Esophagus squamous epithelium (tissue), 5 donors: ENCODE measurements at regions not wholly inside any gene's neighbourhood (a gene's known extent, or its start where the extent isn't known, plus 50 kb on each side); places are given as distances from the start of the nearest gene placed in this dataset.

Source experiments
- DNase-seq: peaks from one replicate; lab custom pipeline; 2025; lab: John Stamatoyannopoulos, UW
- H3K27ac ChIP-seq, 4 donors: fragments of 200-600 bp; sonication (generic); one replicate each; pipeline ENCODE4 v1.5.1; 2016 to 2019; ENCODE audit warnings: mild to moderate bottlenecking in 1 of 4
- H3K27me3 ChIP-seq, 4 donors: fragments of 200-600 bp; sonication (generic); 1 replicate in 3 of 4; 2 replicates in 1 of 4; pipeline versions ENCODE4 v1.5.1 to v1.6.0; 2017 to 2021; ENCODE audit warnings: antibody characterized with exemption in 1 of 4
- H3K36me3 ChIP-seq, 3 donors: fragments of 200-600 bp; sonication (generic); one replicate each; pipeline ENCODE4 v1.5.1; 2016 to 2019
- H3K4me1 ChIP-seq, 3 donors: fragments of 200-600 bp; sonication (generic); one replicate each; pipeline ENCODE4 v1.5.1; 2017 to 2019
- H3K4me3 ChIP-seq, 4 donors: fragments of 200-600 bp; sonication (generic); 1 replicate in 3 of 4; 2 replicates in 1 of 4; pipeline ENCODE4 v1.5.1; 2016 to 2019; ENCODE audit warnings: mild to moderate bottlenecking in 2 of 4, moderate library complexity in 1 of 4
- H3K9me3 ChIP-seq, 3 donors: fragments of 200-600 bp; sonication (generic); one replicate each; pipeline ENCODE4 v1.5.1; 2016 to 2019
- CTCF ChIP-seq, 6 experiments: fragments of 450-650 bp in 4 of 6; fragments of 200-600 bp in 2 of 6; sonication (generic) in 2 of 6; IDR thresholded peaks; one replicate each; pipeline ENCODE4 v1.5.1; 2016 to 2019; ENCODE audit warnings: antibody characterized with exemption in 6 of 6, mild to moderate bottlenecking in 4 of 6, moderate library complexity in 4 of 6
- POLR2A ChIP-seq, 4 donors: fragments of 450-650 bp; IDR thresholded peaks; one replicate each; pipeline ENCODE4 v1.6.1; 2017; ENCODE audit warnings: antibody characterized with exemption in 4 of 4, mild to moderate bottlenecking in 4 of 4, moderate library complexity in 3 of 4
- WGBS, 2 donors: methylation state at CpG; one replicate each; pipeline ENCODE4 v1.1.5; 2018; 5-methylcytosine and 5-hydroxymethylcytosine counted together
- intact Hi-C: fragments of 100-400 bp; cut with DNase I; formaldehyde crosslinking; loops from one replicate; pipeline ENCODE4 v1.15.0; 2022
- donor health status: DM: yes; HTN: yes; CAD: no.

- 82% methylated on average over 2 of the region's 6 CpGs; no CpG with 5 or more reads in 1 of the 2 donors for WGBS, 2 donors
- intact Hi-C loops, result no loop called here
- H3K36me3 ChIP-seq, result peaks cover 26 to 69% (median 38%) of the 10 kb centered on the region in 3 donors
- no peaks in the 10 kb centered on the region for H3K9me3 ChIP-seq
- no peak for DNase-seq
- no peak overlapping the region for H3K4me3 ChIP-seq
- no peak for TF ChIP-seq POLR2A (IDR thresholded peaks at IDR 0.05)
- TF ChIP-seq CTCF (IDR thresholded peaks at IDR 0.05), result no peak
- H3K4me1 ChIP-seq, result peaks cover 8 to 20% (median 9%) of the 10 kb centered on the region in 3 donors
- no peak overlapping the region for H3K27ac ChIP-seq
- H3K27me3 ChIP-seq, result no peaks in the 10 kb centered on the region
Measured at GRCh38 chr3:127033171-127033570, 50.3 kb downstream of the PLXNA1 start.

GRCh38 chr3:127033786-127034185 lies 50.9 kb downstream of the PLXNA1 start:
- Histone ChIP-seq H3K4me3 (no peak overlapping the region), H3K9me3 (no peaks in the 10 kb centered on the region), H3K4me1 (peaks cover 8 to 20% (median 9%) of the 10 kb centered on the region in 3 donors), H3K36me3 (peaks cover 26 to 62% (median 38%) of the 10 kb centered on the region in 3 donors), H3K27me3 (no peaks in the 10 kb centered on the region), H3K27ac (no peak overlapping the region)
- TF ChIP-seq CTCF (IDR thresholded peaks at IDR 0.05), result no peak
- 96% methylated on average over 5 of the region's 20 CpGs; no CpG with 5 or more reads in 1 of the 2 donors for WGBS, 2 donors
- DNase-seq, result no peak
- intact Hi-C loops, result no loop called here

- intact Hi-C loops, result no loop called here
- WGBS, 2 donors, result 86 to 92% methylated on average over 2 to 15 of the region's 30 CpGs
- Histone ChIP-seq H3K9me3 (no peaks in the 10 kb centered on the region), H3K4me1 (peaks cover 8 to 20% (median 9%) of the 10 kb centered on the region in 3 donors), H3K27ac (peak overlapping the region in 1 of 4 donors; percentile 65), H3K36me3 (peaks cover 22 to 56% (median 37%) of the 10 kb centered on the region in 3 donors), H3K4me3 (no peak overlapping the region), H3K27me3 (no peaks in the 10 kb centered on the region)
- TF ChIP-seq POLR2A (IDR thresholded peaks at IDR 0.05), result no peak
- TF ChIP-seq CTCF (IDR thresholded peaks at IDR 0.05), result no peak
- no peak for DNase-seq
Measured at GRCh38 chr3:127034195-127034989, 51.5 kb downstream of the PLXNA1 start.

GRCh38 chr3:127034990-127035652 lies 52.2 kb downstream of the PLXNA1 start:
- intact Hi-C loops, result no loop called here
- no peak for TF ChIP-seq CTCF (IDR thresholded peaks at IDR 0.05)
- peaks cover 15 to 49% (median 30%) of the 10 kb centered on the region in 3 donors for H3K36me3 ChIP-seq
- H3K4me1 ChIP-seq, result peaks cover 8 to 20% (median 9%) of the 10 kb centered on the region in 3 donors
- no peak for DNase-seq
- no peaks in the 10 kb centered on the region for H3K9me3 ChIP-seq
- 77% methylated on average over 12 to 13 of the region's 13 CpGs for WGBS, 2 donors
- H3K27me3 ChIP-seq, result no peaks in the 10 kb centered on the region
- H3K27ac ChIP-seq, result peak overlapping the region in 1 of 4 donors; percentile 65
- H3K4me3 ChIP-seq, result no peak overlapping the region

- no peak for DNase-seq
- intact Hi-C loops, result no loop called here
- TF ChIP-seq CTCF (IDR thresholded peaks at IDR 0.05), result no peak
- TF ChIP-seq POLR2A (IDR thresholded peaks at IDR 0.05), result no peak
- Histone ChIP-seq H3K4me3 (no peak overlapping the region), H3K4me1 (peaks cover 8 to 20% (median 9%) of the 10 kb centered on the region in 3 donors), H3K36me3 (peaks cover 11 to 44% (median 26%) of the 10 kb centered on the region in 3 donors), H3K27ac (peak overlapping the region; percentile 31 to 65 (median 58)), H3K27me3 (no peaks in the 10 kb centered on the region), H3K9me3 (no peaks in the 10 kb centered on the region)
- WGBS, 2 donors, result 43 to 50% methylated on average over 3 of the region's 10 CpGs
Measured at GRCh38 chr3:127035677-127036076, 52.8 kb downstream of the PLXNA1 start.
